ENCODE measurements at regions not wholly inside any gene's neighbourhood (a gene's known extent, or its start where the extent isn't known, plus 50 kb on each side); places are given as distances from the start of the nearest gene placed in this dataset.

GRCh38 chr3:127356381-127356780, 68.5 kb upstream of the PRR20G start:
- Histone ChIP-seq H3K4me3 (no peak overlapping the region), H3K36me3 (no peaks in the 10 kb centered on the region), H3K27me3 (no peaks in the 10 kb centered on the region), H3K9me3 (no peaks in the 10 kb centered on the region), H3K27ac (no peak overlapping the region), H3K4me1 (no peaks in the 10 kb centered on the region)
- TF ChIP-seq POLR2A (IDR thresholded peaks at IDR 0.05) (no peak), CTCF (IDR thresholded peaks at IDR 0.05) (no peak)
- ATAC-seq (no peak), DNase-seq (peak in 1 of 3 donors; percentile 10)
- 33% methylated on average over 1 of the region's 2 CpGs for WGBS (ENCODE audit: insufficient coverage, low coverage, low lambda C conversion rate, missing lambda C conversion rate)
- intact Hi-C loops (cut with DNase I): no loop called here

GRCh38 chr3:127354761-127355160, 66.9 kb upstream of the PRR20G start:
- H3K4me3 ChIP-seq: no peak overlapping the region
- no peak overlapping the region for H3K27ac ChIP-seq
- DNase-seq: no peak
- H3K36me3 ChIP-seq: no peaks in the 10 kb centered on the region
- 83% methylated on average over 1 of the region's 3 CpGs for WGBS (ENCODE audit: insufficient coverage, low coverage, low lambda C conversion rate, missing lambda C conversion rate)
- intact Hi-C loops (cut with DNase I): no loop called here
- H3K27me3 ChIP-seq: no peaks in the 10 kb centered on the region
- H3K4me1 ChIP-seq: no peaks in the 10 kb centered on the region
- TF ChIP-seq CTCF (IDR thresholded peaks at IDR 0.05): no peak
- no peak for TF ChIP-seq POLR2A (IDR thresholded peaks at IDR 0.05)
- no peaks in the 10 kb centered on the region for H3K9me3 ChIP-seq
- ATAC-seq: no peak

- TF ChIP-seq CTCF (IDR thresholded peaks at IDR 0.05) (no peak), POLR2A (IDR thresholded peaks at IDR 0.05) (no peak)
- DNase-seq: no peak
- Histone ChIP-seq H3K27me3 (no peaks in the 10 kb centered on the region), H3K36me3 (no peaks in the 10 kb centered on the region), H3K4me1 (no peaks in the 10 kb centered on the region), H3K27ac (no peak overlapping the region), H3K9me3 (no peaks in the 10 kb centered on the region), H3K4me3 (no peak overlapping the region)
- intact Hi-C loops (cut with DNase I): no loop called here
- no peak for ATAC-seq
- whole genome bisulfite sequencing (ENCODE audit: insufficient coverage, low coverage, low lambda C conversion rate, missing lambda C conversion rate): 48% methylated on average over 4 of the region's 4 CpGs
These were observed 64.8 kb upstream of the PRR20G start for GRCh38 chr3:127352612-127353011.

GRCh38 chr3:127351775-127352350, 64.0 kb upstream of the PRR20G start:
- Histone ChIP-seq H3K4me1 (no peaks in the 10 kb centered on the region), H3K4me3 (no peak overlapping the region), H3K36me3 (no peaks in the 10 kb centered on the region), H3K27me3 (no peaks in the 10 kb centered on the region), H3K27ac (no peak overlapping the region), H3K9me3 (no peaks in the 10 kb centered on the region)
- TF ChIP-seq CTCF (IDR thresholded peaks at IDR 0.05): no peak
- WGBS (ENCODE audit: insufficient coverage, low coverage, low lambda C conversion rate, missing lambda C conversion rate): 60% methylated on average over 9 of the region's 12 CpGs
- ATAC-seq (no peak), DNase-seq (no peak)
- intact Hi-C loops (cut with DNase I): no loop called here

- 41% methylated on average over 5 of the region's 10 CpGs for WGBS (ENCODE audit: insufficient coverage, low coverage, low lambda C conversion rate, missing lambda C conversion rate)
- no peak overlapping the region for H3K4me3 ChIP-seq
- DNase-seq: no peak
- intact Hi-C loops (cut with DNase I): no loop called here
- H3K27ac ChIP-seq: no peak overlapping the region
- H3K36me3 ChIP-seq: no peaks in the 10 kb centered on the region
- no peak for TF ChIP-seq POLR2A (IDR thresholded peaks at IDR 0.05)
- no peak for TF ChIP-seq CTCF (IDR thresholded peaks at IDR 0.05)
- no peak for ATAC-seq
- H3K9me3 ChIP-seq: no peaks in the 10 kb centered on the region
- H3K4me1 ChIP-seq: no peaks in the 10 kb centered on the region
- no peaks in the 10 kb centered on the region for H3K27me3 ChIP-seq
These were observed 63.5 kb upstream of the PRR20G start for GRCh38 chr3:127351321-127351720.
